ENCODE measurements at regions not wholly inside any gene's neighbourhood (a gene's known extent, or its start where the extent isn't known, plus 50 kb on each side); places are given as distances from the start of the nearest gene placed in this dataset.

DNA sequence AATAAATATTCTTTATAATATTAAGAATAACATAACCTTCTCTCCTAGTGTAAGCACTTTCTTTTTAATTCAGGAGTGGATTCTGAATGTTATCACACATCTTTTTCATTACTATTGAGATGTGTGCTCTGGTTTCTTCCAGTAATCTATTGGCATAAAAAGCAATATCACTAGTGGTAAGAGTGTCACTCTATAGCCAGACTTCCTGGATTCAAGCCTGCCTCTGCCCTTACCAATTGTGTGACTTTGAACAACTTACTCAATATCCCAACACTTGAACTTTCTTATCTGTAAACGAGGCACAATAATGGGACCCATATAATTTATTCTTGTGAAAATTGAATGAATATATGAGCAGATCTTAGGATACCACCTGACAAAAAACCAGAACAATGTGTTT is 71.0 kb downstream of the SEM1 start:
- no peak for DNase-seq (ENCODE audit: low read depth in 2 of 2)

DNA sequence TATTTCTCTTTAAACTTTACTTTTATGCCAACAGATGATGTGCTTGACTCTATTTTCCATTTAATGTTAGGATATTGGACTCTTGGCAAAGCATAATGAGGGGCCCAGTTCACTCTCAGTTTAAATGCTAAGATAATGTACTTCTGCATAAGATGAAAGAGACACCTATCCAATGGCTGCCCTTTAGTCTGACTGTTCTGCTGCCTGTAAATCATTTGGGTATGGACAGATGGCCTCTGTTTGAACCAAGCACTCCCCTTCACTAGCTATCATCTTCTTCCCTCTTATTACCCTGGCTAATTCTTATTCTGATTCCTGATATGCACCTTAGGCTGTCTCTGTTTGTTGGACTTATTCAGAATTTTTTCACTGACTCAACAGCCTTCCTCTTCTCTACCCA is 72.1 kb downstream of the SEM1 start:
- no peak for DNase-seq (ENCODE audit: low read depth in 2 of 2)

DNA sequence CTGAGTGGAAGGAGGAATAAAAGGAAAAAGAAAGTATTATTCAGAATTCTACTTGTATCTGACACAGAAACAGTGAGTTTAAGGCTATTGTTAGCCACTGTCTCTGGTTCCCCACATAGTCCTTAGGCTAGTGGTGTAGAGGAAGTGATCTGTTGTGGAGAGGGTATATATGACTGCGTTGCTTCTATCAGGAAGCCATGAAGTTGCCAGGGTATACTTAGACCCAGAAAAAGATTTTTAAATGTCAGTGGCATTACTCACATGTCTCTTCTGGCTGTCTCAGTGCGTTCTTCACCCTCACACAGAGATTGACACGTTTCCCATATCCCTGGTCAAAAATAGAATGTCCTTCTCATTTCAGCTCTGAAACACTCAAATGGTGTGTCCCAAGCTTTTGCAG is 72.7 kb downstream of the SEM1 start:
- no peak for DNase-seq (ENCODE audit: low read depth in 2 of 2)

DNA sequence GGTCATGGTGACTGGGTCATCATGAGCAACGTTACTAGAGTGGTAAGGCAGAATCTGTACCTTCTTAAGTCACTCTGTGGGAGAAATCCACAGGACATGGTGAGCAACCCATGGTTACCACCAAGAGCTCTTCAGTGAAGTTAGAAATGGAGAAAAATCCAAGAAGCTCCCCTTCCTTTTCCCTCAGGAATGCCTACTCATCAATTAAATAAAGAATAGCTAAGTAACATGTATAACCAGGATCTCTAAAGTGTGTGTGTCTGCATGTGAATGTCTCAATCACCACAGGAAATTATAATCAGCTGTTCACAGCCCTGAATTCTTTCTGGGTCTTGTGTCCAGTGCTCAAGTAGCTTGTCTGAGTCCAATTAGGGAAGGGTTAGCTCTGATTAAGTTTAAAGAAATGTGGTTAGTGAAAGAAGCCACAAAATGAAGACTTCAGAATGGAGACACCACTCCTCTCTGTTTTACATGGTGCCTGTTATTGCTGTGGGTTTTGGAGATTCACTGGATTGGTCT is 73.2 kb downstream of the SEM1 start:
- DNase-seq (ENCODE audit: low read depth in 2 of 2), result no peak

DNA sequence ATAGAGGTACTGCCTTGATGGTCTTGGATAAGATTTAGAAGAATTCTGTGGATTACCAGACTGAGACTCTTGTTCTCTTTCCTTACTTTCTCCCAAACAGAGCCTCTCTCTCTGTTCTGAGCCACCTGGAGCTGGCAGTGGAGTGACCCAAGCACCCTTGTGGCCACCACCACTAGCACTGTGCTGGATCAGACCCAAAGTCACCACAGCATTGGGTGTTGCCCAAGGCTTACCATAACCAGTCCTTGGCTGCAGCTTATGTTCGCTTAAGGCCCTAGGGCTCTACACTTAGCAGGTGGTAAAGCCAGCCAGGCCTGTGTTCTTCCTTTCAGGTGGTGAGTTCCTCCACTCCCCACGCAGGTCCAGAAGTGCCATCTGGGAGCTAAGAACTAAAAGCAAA is 79.8 kb downstream of the SEM1 start:
- DNase-seq (ENCODE audit: low read depth in 2 of 2), result no peak

DNA sequence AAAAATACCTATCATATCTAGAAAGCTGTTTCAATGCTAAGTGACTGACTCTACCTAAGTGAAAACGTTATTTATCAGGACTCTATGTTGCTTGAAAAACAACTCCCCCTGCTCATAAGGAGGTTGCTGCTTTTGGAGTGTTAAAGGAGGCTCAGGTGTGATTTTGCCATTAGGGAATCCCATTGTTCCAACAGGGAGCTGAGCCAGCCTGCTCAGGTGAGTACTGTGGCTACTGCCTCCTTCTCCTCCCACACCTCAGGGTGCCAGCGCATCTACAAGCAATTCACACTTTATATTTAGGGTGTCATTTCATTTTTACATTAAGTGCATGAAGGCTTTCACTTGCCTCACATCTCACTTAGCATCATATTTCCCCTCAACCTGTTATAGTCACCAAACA is 84.7 kb downstream of the SEM1 start:
- DNase-seq (ENCODE audit: low read depth in 2 of 2), result no peak

DNA sequence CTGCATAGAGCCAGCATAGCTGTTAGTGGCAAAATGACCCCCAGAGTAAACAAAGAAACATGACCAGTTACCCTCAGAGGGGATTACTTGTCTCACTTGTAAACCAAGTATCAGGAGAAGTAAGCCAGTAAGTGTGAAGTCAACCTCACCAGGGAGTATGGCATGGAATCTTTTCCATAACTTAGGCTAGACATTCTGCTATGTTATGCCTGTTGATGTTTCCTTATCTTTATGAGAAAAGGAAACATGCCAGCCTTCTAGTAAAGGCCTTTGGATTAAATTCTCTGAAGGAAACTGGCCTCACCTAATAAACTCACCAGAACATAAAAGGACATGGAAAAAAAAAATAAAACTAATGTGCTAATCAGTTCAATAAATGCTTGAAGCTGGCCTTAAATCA is 87.7 kb downstream of the SEM1 start:
- no peak for DNase-seq (ENCODE audit: low read depth in 2 of 2)

DNA sequence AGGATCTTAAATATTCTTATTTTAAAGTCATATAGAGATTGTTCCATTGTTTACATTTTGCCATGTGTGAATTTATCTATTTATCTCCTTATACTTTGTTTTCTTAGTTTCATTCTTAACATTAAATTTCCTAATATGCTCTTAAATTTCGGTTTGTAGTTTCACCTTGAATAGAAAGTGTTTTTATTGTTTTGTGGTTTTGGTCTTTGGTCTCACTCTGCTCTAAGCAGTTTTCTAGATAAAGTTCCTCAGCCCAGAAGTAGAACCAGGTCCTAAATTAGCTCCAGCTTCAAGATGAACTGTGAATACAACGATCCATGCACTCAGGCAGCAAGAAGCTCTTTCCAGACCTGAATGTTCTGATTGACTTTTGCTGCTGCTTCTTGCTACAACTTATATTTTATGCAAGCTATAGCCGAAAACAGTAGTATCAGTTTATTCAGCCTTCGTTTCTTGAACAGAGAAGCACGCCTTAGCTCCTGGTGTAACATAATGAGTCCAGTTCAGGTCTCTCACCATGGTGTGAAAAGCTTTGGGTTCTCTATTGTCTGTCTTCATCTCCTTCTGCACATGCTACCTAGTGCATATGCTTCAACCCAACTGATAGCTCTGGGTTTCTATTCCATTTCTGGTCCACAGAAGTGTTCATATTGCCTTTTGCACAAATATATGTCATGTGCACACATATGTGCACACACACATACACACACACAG is 95.3 kb downstream of the SEM1 start:
- no peak for DNase-seq (ENCODE audit: low read depth in 2 of 2)

DNA sequence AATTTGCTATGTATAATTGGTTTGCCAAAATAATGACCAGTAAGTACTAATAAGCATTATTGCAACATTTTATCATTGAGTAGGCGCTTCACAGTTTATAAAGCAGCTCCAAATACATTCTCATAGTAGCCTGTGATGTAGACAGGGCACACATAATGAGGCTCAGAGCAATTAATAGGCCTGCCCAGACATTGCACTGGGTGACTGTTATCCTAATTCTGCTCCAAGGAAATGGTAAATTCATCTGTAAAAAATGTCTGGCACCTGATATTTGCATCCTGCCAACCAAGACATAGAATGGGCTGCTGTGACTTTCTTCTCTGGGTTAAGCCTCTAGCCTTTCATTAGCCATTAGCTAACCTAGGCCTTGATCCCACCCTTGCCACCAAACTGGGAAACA is 97.6 kb downstream of the SEM1 start:
- no peak for DNase-seq (ENCODE audit: low read depth in 2 of 2)

DNA sequence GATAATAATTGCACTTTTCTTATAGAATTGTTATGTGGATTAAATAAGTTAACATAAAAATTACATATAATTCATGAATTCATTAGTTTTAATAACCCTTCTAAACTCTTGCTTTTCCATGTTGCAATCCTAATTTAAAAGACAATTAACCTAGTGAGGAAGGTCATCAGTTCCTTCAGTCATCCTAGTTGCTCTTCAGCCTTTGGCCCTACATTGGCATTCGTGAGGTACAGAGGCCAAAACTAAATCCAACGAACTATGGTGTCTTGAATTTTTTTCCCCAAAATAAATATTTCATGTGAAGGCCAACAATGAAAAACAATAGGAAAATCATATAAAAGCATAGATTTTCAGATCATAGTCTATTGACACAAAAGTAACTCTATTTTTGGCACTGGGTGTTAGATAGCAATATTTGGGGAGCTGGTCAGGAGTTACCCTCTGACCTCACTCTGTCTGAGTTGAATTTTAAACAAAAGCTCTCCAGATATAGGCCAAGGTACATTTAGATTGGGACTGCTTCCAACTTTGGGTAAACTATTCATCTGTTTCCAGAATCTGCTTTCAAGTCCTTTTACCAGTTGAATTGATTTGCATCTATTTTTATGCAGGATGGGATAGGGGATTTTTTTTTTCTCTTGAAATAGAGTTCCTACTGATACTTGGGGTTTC is 104.5 kb downstream of the SEM1 start:
- no peak for DNase-seq (ENCODE audit: low read depth in 2 of 2)

DNA sequence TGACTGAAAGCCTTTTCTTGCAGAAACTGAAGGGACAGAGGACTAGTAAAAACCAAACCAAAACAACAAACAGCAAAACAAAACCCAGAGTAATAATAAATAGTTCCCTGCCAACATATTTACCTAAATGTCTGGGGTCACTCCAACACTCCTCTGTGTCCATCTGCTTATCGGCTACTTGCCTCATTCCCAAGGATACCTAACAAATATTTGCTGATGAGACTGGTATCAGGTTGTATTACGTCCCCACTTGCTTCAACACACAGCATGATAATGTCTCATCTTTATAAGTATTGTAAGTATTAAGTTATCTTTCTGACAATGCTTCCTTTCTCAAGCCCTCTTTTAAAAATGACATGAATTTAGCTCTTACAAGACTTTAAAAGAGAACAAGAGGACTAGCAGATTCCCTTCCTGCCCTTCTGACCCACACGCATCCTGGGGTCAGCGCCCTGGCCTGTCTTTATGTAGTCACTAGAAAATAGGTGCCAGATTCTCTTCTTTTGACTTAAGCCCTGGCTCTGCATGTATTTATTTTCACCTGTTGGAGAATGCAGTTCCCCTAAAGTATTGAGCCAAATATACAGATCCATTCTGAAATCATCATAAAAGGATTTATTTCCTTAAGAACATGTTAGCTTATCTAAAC is 110.2 kb downstream of the SEM1 start:
- DNase-seq (ENCODE audit: low read depth in 2 of 2), result no peak

DNA sequence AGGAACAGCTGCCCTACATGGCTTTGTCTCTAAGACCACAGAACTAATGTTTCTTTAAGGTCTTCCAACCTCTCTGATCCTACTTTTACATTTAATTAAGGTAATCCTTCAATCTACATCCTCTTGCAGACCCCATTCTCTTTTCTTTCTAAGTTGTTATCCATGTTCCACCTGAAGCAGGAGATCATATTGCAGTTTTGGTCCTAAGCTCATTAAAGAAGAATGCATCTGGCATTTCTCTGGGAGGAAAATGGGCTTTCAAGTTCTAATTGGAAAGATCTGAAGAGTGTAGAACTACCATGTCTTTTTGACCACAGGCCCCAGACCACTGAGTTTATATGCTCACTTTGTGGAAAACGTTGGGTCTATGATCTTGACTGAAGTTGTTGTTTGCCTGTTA is 111.2 kb downstream of the SEM1 start:
- no peak for DNase-seq (ENCODE audit: low read depth in 2 of 2)

DNA sequence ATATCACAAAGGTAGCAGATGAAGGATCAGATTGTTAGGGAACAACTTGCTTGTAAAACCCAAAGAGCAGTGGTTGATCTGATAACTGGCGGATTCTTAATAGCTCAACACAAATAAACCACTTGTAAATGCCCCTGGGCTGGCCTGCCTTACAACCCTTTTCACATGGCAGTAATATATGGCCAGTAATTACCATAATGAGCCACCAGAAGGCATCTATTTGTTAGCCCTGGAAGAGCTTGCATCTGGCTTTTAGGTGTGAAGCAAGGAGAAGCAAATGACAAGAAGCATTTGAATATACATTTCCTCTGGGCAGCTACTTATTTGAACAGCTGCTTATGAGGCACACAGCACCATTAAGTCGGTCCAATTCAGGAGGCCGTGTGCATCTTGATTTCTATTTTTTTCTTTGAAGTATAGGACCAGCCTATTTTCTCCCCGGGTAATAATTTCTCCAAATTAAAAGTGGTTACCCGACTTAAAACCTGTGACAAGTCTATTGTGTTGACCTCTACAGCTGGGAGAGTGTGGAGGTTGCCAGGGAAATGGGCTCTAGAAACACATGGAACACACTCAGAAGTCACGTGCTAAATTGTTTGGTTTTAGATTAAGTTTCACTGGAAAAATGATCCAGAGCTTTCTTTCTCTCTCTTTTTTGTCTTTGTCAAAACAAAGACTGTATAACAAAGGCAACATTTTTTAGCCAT is 113.4 kb downstream of the SEM1 start:
- no peak for DNase-seq (ENCODE audit: low read depth in 2 of 2)

DNA sequence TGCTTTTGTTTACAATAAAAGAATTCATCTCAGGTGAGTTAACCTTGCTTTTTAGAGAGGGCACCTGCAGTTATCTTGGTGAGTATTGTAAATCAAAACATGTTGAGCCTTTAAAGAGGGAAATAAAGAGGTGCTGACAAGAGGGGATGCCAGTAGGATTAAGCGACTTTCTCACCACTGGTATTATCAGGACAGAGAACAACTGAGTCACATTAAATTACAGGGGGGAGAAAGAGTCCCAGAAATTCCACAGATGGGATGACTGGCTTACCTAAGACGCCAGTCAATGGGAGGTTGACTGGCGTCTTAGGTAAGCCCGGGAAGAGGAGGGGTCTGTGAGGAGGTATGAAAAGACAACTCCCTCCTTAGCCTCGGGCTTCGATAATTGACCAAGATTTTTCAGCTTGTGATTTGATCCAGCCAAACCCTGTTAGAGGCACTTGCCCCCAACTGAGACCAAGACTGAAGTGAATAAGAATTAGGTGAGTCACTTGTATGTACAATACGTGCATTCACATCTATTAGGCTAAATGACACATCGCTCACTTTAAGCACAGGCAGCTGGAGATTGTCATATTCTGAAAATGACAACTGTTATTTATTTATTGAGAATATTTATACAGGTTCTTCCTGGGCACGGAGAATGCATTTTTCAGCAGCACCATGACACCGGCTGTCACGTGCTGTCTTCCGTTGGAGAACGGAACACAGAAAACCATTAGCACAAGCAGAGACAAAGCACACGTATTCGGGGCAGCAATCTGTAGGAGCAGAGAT is 117.6 kb downstream of the SEM1 start:
- no peak for DNase-seq (ENCODE audit: low read depth in 2 of 2)

DNA sequence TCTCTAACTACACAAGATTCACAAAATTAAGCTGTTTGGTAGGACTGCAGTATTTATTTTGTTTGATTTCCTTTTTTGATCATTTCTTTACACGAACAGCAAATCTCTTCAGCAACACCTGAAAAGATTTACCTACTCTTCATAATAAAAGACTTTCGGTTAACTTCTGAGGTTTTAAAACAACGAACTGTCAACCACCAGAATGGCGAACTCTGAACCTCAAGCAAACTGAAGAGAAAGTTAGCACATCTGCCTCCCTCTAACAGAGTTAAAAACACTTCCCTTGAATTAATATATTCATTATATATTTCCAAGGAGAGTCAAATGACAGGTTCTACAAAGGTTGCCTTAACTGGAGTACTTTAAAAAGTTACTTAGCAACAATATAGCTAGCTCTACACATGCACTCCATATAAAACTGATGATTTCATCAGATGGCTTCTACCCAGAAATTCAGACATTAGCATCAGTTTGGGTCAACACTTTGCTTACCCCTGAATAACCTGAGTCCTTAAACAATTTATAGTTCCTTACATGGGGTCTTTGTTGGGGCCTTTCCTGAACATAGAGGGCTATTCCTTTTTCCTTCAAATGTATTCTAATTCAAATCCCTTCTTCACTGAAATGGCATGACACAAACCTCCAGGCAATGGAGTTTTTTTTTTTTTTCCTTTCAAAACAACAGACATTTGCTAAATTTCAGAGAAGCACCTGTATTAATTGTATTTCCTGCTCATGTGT is 118.3 kb downstream of the SEM1 start:
- DNase-seq (ENCODE audit: low read depth in 2 of 2), result no peak

DNA sequence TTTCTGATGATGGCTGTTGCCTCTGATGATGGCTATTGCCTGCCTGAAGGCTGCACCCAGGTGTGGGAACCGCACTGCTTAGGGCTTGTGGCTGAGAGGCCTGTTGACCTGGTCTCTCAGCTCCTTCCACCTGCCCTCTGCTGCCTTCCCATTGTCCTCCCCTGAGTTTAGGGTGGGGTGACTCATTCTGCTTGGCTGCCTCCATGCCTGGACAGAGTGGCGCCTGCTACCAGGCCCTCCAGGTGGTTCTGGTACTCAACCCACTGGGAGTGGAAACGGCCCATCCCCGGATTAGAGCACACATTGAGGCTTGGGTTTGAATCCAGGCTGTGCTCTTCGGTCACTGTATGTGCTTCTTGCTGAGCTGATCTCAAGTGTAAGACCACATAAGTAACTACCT is 120.6 kb downstream of the SEM1 start:
- DNase-seq (ENCODE audit: low read depth in 2 of 2), result no peak

DNA sequence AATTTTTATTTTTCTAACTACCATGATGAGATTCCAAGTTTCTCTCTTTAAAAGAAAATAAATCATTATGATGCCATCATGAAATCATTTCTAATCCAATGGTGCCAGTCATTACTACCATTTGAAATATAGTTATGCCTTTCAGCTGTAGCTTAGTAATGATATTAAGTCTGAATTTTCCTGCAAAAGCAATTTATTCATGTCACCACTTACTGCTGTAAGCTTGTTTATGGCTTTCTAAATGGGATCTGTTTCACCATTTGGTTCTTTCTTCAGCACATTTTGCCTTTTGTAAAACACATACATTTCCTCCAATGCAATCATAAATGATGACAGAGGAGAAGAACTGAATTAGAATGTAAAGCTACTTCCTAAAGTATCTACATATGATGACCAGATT is 130.5 kb downstream of the SEM1 start:
- no peak for DNase-seq (ENCODE audit: low read depth in 2 of 2)

DNA sequence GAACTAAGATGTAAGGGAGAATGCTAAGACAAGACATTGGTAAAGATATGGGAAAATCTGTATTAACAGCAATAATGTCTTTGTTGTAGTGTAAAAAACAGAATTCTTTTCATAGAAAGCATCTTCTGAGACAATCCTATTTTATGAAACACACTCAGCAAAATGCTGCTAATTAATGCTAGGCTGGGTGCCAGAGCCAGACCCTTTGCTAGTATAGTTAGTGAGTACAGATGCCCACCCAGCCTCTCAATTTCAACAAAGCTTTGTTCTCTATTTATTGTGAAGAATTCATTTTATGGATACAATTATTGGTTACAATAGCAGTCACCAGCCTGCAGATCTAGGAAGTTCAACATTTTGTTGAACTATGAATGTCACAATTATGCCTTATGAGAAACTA is 131.0 kb downstream of the SEM1 start:
- no peak for DNase-seq (ENCODE audit: low read depth in 2 of 2)

DNA sequence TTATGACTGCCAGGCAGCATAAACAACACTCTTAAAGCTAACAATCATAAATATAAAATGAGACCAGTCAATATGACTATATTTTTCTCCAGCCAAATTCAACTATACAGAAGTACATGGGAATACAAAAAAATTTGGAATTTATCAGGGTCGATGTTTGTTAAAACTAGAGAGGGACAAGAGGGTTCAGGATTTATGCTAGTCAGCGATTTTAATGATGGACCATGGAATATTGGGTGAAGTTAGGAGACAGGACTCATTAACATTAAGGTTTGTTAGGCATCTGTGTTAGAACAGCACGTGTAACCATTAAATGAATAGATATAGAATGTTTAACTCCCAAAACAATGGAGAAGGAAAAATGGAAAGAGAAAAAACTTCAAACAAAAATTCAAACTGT is 146.2 kb downstream of the SEM1 start:
- no peak for DNase-seq (ENCODE audit: low read depth in 2 of 2)

DNA sequence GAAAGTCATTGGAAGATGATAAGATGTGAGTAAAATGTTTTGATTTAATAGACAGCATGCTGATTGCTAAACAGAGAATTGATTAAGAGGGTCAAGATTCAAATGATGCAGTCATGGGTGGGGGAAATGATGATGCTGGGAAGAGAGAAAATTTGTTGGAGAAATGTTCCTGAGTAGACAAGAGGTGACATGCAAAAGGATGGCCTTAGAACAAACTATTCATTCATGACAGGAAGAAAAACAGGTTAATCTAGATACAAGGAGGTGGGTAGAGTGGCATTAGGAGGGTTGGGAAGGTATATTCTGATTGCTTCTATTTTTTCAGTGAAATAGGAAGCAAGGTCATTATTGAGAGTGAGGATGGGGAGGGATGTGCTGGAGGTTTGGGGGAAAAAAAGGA is 146.7 kb downstream of the SEM1 start:
- no peak for DNase-seq (ENCODE audit: low read depth in 2 of 2)

DNA sequence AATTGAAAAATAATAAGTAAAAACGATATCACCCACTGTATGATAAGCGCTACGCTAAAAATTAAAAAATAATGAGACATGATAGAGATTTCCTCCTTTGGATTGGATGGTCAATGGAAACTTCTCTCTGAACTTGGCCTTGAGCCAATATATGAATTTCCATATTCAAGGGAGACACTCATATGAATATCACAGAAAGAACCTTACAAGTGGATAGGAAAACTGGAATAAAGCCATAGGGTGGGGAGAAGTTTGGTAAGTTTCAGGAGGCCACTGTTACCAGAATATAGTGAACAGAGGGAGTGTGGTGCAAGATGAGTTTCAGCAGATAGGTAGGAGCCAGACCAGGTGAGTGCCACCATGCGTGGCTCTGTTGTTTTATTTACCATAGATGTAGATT is 147.2 kb downstream of the SEM1 start:
- no peak for DNase-seq (ENCODE audit: low read depth in 2 of 2)
